ENCODE measurements at regions not wholly inside any gene's neighbourhood (a gene's known extent, or its start where the extent isn't known, plus 50 kb on each side); places are given as distances from the start of the nearest gene placed in this dataset.

DNA sequence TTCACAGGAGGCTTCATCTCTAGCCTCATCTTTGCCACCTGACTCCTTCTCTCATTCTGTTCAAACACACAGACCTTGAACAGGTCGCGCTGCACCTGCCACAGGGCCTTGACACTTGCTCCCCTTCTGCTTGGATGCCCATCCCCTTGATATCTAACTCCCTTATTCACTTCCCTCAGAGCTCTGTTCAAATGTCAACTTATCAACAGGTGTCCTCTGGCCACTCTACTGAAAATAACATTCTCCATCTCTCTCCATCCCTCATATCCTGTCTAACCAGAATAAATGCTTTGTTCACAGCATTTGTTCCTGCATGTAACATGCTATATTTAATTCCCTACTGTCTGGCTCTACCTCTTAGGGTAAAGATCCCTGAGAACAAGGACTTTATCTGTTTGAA lies 67.2 kb upstream of the DRD2 start:
- ChIA-PET CTCF (ENCODE audit: partially characterized antibody) (interaction anchor here (5.9 kb wide), 1 partner anchor 11 kb away, joined by 70 read pairs; no protein-coding TSS in a partner anchor), POLR2A (ENCODE audit: partially characterized antibody) (no interaction called here)
- no peaks in the 10 kb centered on the region for H3K9me3 ChIP-seq (ENCODE audit: insufficient read depth in 2 of 2, low read depth in 1 of 2, low read length in 1 of 2)
- WGBS, 2 experiments (ENCODE audit: extremely low coverage in 1 of 2, insufficient coverage in 1 of 2, insufficient read length in 1 of 2, insufficient replicate concordance in 2 of 2, low coverage in 1 of 2, low lambda C conversion rate in 2 of 2, missing lambda C conversion rate in 1 of 2), result 85% methylated on average over 2 of the region's 2 CpGs; no CpG with 5 or more reads in 1 of the 2 experiments
- H4K5ac ChIP-seq (ENCODE audit: insufficient read length, low read depth, low read length), result no peak overlapping the region
- H2AK5ac ChIP-seq (ENCODE audit: low read depth, low read length), result no peak overlapping the region
- no peak overlapping the region for H3K14ac ChIP-seq (ENCODE audit: insufficient read length)
- H3K56ac ChIP-seq (replicated peaks; ENCODE audit: insufficient read length, low read depth, low read length), result no peak overlapping the region
- H3K79me1 ChIP-seq (ENCODE audit: low read depth, low read length), result no peaks in the 10 kb centered on the region
- FAIRE-seq (no peak), DNase-seq (ENCODE audit: low read depth in 1 of 2, low spot score in 2 of 2) (no peak)
- H3K9ac ChIP-seq (replicated peaks in 1 of 4; ENCODE audit: extremely low read depth in 1 of 4, low read depth in 3 of 4, low read length in 3 of 4), result no peak overlapping the region
- H3K4me3 ChIP-seq (ENCODE audit: extremely low read depth in 1 of 4, insufficient read depth in 2 of 4, low read depth in 3 of 4, low read length in 4 of 4), result no peak overlapping the region
- no peaks in the 10 kb centered on the region for H3K23me2 ChIP-seq (ENCODE audit: low read depth, low read length)
- H4K91ac ChIP-seq (replicated peaks; ENCODE audit: insufficient read length, low read length), result no peak overlapping the region
- H3K27ac ChIP-seq (ENCODE audit: low read depth, low read length), result no peak overlapping the region
- H4K20me1 ChIP-seq (replicated peaks in 1 of 2; ENCODE audit: control insufficient read depth in 1 of 2, insufficient read depth in 2 of 2, low read length in 2 of 2), result no peaks in the 10 kb centered on the region
- peaks cover 10 to 23% (median 13%) of the 10 kb centered on the region in 4 experiments for H3K4me1 ChIP-seq (replicated peaks in 1 of 4; ENCODE audit: control insufficient read depth in 3 of 4, insufficient read depth in 4 of 4, low read length in 3 of 4)
- no peak overlapping the region for H3K4ac ChIP-seq (replicated peaks; ENCODE audit: insufficient read length, low read depth, low read length)
- no peak overlapping the region for H2BK20ac ChIP-seq (ENCODE audit: low read length)
- TF ChIP-seq JUN (IDR thresholded peaks at IDR 0.05; ENCODE audit: low read depth, low read length), result no peak
- no peak overlapping the region for H2BK12ac ChIP-seq (ENCODE audit: low read depth, low read length)
- H2BK120ac ChIP-seq (replicated peaks; ENCODE audit: low read depth, low read length), result no peak overlapping the region
- H2BK15ac ChIP-seq (ENCODE audit: low read length), result no peak overlapping the region
- H3K79me2 ChIP-seq (ENCODE audit: control insufficient read depth in 1 of 2, insufficient read depth in 2 of 2, low read length in 2 of 2), result no peaks in the 10 kb centered on the region
- no peak overlapping the region for H4K8ac ChIP-seq (ENCODE audit: extremely low read depth, insufficient read depth, low read length)
- H2BK5ac ChIP-seq (ENCODE audit: low read depth, low read length), result no peak overlapping the region
- H3K27me3 ChIP-seq (replicated peaks in 1 of 4; ENCODE audit: control insufficient read depth in 3 of 4, extremely low read depth in 1 of 4, insufficient read depth in 3 of 4, low read length in 3 of 4), result peaks cover 0 to 22% (median 12%) of the 10 kb centered on the region in 4 experiments; a peak in 6 of 7 replicates
- H3K23ac ChIP-seq (ENCODE audit: insufficient read length), result no peak overlapping the region
- H3K18ac ChIP-seq (ENCODE audit: extremely low read depth, low read length), result no peak overlapping the region
- no peak overlapping the region for H2AFZ ChIP-seq (ENCODE audit: low read length)
- no peaks in the 10 kb centered on the region for H3K36me3 ChIP-seq (ENCODE audit: control insufficient read depth in 2 of 4, insufficient read depth in 4 of 4, low read length in 3 of 4)
- no peak overlapping the region for H3K4me2 ChIP-seq (ENCODE audit: insufficient read depth in 1 of 2, low read depth in 2 of 2, low read length in 2 of 2)

Measured in H1 (cell line).